NCI-H446 (cell line): ENCODE measurements at regions not wholly inside any gene's neighbourhood (a gene's known extent, or its start where the extent isn't known, plus 50 kb on each side); places are given as distances from the start of the nearest gene placed in this dataset.
A peak's percentile ranks its signal among the peaks of the same experiment; 100 is the strongest.
"Not testable (repeated sequence)": the region's sequence is repeated elsewhere in the genome, so short reads cannot be mapped to it uniquely, and the experiment has no call there.

ENCODE experiments used
- DNase-seq, 2 experiments: peaks; one replicate each; lab custom pipeline; 2025; lab: John Stamatoyannopoulos, UW

DNA sequence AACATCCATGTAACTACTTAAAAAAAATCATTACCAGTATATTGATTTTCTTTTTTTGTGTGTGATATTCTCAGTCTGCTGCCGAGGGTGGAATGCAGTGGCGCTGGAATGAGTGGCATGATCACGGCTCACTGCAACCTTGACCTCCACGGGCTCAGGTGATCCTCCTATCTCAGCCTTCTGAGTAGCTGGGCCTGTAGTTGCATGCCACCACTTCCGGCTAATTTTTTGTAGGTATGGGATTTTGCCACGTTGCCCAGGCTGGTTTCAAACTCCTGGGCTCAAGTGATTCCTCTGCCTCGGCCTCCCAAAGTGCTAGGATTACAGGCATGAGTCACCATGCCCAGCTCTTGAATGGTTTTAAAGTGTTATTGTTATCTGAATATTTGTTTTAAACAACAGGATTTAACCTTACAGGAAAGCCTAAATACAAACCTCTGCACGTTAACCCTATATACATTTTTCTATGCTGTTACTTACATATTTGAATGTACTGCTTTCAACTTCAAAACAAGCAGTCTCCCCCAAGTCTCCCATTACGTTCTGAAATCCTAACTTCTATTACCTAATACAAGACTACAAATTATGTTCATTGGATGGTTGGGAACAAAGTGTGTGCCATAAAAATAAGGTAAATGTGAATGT, 61.7 kb downstream of the KPNA2 start:
- DNase-seq = no peak

GRCh38 chr17:68099341-68099753, 63.8 kb downstream of the KPNA2 start:
- not testable (repeated sequence) for DNase-seq

- DNase-seq = no peak
Observed at GRCh38 chr17:68100000-68100641, 64.6 kb downstream of the KPNA2 start.

- DNase-seq = peak; percentile 30 to 78
Observed at GRCh38 chr17:68101075-68101986, 65.8 kb downstream of the KPNA2 start.

DNA sequence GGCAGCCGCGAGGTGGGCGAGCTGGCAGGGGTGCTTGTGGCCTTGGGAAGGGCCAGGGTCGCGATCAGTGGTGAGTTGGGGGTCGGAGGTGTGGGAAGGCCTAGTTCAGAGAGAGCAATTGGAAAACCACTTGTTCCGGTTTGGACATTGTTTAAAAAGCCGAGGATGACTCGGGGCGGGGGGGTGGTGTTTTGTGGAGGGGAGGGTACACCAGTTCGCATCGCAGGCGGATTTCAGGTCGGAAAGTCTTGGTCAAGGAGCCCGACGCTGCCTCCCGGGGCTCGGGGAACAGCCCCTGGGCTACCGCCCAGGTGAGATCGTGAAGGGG, 66.4 kb downstream of the KPNA2 start:
- no peak for DNase-seq

DNA sequence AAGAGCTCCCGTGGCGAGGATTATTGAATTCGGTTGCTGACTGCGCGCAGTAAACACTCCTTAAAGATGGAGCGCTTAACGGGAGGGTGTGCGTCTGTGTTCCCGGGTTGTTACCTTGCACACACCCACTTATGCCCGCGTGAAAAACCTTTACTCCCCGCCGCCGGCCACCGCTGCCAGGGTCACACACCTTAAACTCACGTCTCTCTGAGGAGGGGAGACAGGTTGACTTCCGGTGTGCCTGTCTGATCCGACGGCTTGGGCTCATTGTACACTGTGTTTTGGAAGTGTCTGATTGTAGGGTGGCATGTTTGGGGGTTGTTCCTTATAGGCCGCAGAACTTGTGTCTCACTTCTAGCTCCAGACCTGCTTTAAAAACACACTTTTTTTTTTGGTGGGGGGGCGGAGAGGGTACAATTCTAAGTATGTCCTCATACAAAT, 66.8 kb downstream of the KPNA2 start:
- DNase-seq = no peak

DNA sequence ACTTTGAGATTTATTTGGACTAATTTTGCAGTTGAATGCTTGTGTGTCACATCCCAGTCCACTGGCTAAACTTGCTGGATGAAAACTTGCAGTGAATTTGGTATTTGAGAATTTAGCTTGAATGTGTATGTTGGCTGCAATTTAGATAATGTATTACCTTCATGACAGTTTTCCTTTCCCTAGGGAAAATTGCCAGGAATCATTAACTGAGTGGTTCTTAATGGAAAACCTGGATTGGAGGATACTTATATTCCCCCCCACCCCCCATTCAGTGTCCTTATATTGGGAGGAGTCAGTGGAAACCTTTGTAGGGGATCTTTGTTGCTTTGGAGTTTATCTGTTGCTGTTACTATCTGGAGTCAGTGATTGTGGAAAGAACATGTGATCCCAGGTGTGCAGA, 67.6 kb downstream of the KPNA2 start:
- DNase-seq = no peak

GRCh38 chr17:68106085-68106484, 70.5 kb downstream of the KPNA2 start:
- no peak for DNase-seq

DNA sequence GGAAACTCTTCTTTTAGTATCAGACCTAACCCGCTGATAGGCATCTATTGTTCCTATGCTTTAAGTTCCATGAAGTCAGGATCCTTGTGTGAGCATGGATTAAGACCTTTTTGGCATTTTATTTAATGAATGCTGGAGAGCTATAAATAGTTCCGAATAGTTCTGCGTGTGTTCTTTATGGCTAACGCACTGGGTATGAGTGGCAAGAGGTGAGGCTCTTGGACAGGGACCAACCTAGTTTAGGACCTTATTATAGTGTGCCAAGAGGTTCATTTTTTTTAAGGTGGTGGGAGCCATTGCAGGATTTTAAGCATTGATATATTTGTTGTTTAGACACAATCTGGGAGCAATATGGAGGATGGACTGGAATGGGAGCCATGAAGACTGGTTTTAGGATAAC, 71.8 kb downstream of the KPNA2 start:
- DNase-seq = no peak

- no peak for DNase-seq
Observed at GRCh38 chr17:68108313-68109000, 72.9 kb downstream of the KPNA2 start.

GRCh38 chr17:68109404-68109803, 73.9 kb downstream of the KPNA2 start:
- not testable (repeated sequence) for DNase-seq

DNA sequence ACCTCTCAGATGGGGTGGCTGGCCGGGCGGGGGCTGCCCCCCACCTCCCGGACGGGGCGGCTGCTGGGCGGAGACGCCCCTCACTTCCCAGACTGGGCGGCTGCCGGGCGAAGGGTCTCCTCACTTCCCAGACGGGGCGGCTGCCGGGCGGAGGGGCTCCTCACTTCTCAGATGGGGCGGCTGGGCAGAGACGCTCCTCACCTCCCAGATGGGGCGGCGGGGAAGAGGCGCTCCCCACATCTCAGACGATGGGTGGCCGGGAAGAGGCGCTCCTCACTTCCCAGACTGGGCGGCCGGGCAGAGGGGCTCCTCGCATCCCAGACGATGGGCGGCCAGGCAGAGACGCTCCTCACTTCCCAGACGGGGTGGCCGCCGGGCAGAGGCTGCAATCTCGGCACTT, 80.7 kb downstream of the KPNA2 start:
- DNase-seq = not testable (repeated sequence)

DNA sequence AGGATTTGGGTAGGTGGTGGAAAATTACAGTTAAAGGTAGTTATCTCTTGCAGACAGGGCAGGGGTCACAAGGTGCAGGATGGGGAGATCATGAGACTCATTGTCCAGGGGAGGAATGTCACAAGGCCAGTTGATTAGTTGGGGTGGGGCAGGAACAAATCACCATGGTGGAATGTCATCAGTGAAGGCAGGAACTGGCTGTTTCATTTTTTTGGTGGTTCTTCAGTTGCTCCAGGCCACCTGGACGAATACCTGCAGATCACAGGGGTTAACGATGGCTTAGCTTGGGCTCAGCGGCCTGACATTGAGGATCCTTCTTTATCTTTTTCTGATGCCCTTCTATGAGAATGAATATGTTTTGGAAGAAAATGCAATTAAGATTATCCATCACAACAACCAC, 87.1 kb downstream of the KPNA2 start:
- DNase-seq = no peak

DNA sequence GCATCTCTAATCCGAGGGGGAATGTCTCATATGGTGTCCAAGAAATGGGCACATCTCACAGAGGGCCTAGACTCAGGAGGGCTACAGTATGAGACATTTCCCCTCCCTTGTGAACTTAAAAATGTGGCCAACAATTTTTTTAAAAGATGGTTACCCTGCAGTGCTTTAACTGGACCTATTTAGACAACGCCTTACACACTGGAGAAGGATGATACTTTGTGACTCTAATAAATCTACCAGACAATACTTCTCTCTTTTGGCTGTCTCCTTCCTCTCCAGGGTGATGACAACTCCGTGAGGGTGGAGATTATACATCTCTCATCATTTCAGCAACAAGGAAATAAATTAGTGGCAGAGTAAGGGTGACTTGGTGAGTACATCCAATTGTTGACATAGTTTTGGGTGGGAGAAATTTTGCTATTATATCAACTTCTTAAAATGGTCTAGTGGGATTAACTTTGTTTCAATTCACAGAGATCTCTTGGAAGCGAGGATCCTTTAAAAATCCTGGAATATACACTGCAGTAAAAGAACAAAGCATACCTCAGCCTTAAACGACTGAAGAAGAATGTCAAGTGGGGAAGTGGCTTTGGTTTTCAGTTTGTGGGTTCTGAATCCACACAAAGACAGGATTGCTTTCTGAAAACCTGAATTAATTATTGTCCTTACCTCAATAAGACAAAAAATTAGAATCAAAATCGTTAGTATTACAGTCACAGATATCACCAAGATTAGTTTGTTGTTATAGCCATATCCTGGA, 89.8 kb downstream of the KPNA2 start:
- no peak for DNase-seq

- no peak for DNase-seq
Observed at GRCh38 chr17:68127914-68128313, 92.4 kb downstream of the KPNA2 start.

GRCh38 chr17:68131456-68131855, 95.9 kb downstream of the KPNA2 start:
- DNase-seq = no peak

GRCh38 chr17:68133346-68134045, 98.0 kb downstream of the KPNA2 start:
- DNase-seq = no peak

- DNase-seq = no peak
Observed at GRCh38 chr17:68134046-68134637, 98.6 kb downstream of the KPNA2 start.

- no peak for DNase-seq
Observed at GRCh38 chr17:68134731-68135130, 99.2 kb downstream of the KPNA2 start.

DNA sequence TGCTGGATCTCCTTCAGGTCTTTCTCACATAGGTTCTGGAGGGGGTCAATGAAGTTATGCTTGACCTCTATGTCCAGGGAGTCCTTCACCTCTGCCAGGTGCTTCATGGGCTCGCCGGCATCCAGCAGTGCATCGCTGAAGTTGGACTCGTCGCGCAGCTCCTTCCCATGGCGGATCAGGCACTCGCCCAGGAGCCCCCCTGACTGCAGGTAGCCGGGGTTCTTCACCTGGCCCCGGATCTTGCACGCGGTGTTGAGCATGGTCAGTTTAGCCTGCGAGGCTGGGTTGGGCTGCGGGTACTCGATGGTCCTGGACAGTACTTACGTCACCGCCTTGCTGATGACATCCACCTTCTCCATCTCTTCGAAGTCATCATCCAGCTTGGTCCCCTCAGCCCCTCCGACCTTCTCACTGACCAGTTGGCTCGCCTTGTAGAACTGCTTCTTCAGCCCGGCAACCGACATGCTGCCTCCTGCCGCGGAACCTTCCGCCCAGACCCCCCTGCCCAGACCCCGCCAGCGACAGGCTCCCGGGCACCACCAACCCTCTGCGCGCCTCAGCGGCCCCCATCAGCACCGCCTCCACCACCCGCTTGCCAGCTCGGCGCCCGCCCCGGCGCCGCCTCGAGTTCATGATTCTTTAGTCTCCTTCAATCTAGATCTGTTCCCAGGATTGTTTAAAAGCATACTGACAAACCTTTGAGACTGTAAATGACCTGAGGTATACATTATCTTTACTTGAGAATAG, 99.8 kb downstream of the KPNA2 start:
- no peak for DNase-seq
